Large intestine (tissue), 3 donors: ENCODE measurements at regions not wholly inside any gene's neighbourhood (a gene's known extent, or its start where the extent isn't known, plus 50 kb on each side); places are given as distances from the start of the nearest gene placed in this dataset.

Source experiments
- DNase-seq, 2 donors: peaks; one replicate each; pipeline versions ENCODE4 v3.0.0 to v3.0.0-alpha.2; 2013
- H3K27ac ChIP-seq: one replicate; pipeline ENCODE4 v1.5.1; 2013; ENCODE audit warnings: low read length
- H3K27me3 ChIP-seq: 2 replicates; pipeline ENCODE4 v1.6.1; 2013; ENCODE audit warnings: low read length; ENCODE audit not compliant: control insufficient read depth, insufficient read depth
- H3K36me3 ChIP-seq: 2 replicates; pipeline ENCODE4 v1.6.1; 2013; ENCODE audit warnings: low read length; ENCODE audit not compliant: control insufficient read depth, insufficient read depth
- H3K4me1 ChIP-seq: one replicate; pipeline ENCODE4 v1.6.1; 2013; ENCODE audit warnings: low read length; ENCODE audit not compliant: control insufficient read depth, insufficient read depth
- H3K4me3 ChIP-seq: one replicate; pipeline ENCODE4 v1.5.1; 2013; ENCODE audit warnings: low read length
- H3K9me3 ChIP-seq: one replicate; pipeline ENCODE4 v1.6.1; 2013; ENCODE audit warnings: mild to moderate bottlenecking, low read depth, low read length, moderate library complexity; ENCODE audit not compliant: control insufficient read depth
- WGBS: methylation state at CpG from one replicate; pipeline ENCODE4 v1.1.5; 2013; ENCODE audit warnings: low lambda C conversion rate; ENCODE audit not compliant: insufficient coverage; 5-methylcytosine and 5-hydroxymethylcytosine counted together

DNA sequence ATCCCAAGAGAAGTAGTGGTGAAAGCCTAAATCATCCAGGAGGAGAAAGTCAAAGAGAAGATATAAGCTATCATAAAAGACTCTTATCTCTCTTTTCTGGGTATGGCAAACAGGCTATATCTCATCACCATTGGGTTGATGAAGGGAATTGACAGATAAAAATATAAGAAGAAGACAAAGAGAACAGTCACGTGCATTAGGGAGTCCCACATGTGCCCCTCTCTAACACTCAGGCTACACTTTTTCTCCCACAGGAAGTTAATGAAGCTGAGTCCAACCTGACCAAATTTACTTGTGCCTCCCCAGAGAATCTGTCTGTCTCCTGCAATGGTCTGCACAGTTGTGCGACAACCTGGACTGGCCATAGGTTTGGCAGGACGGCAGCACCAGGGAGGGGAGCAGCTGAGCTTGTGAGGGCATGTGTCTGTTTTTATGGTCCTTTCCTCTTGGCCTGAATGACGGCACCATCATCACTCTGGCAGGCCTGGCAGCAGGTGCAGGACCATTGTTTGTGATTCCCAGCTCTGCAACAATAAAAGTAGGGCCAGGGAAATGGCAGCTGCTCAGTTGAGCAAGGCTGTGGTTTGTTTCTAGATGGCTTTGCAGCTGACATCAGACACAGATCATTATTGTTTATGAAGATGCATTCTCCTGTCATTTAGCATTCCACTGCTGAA, 144.5 kb upstream of the MCHR2 start:
- H3K27me3 ChIP-seq: no peaks in the 10 kb centered on the region

DNA sequence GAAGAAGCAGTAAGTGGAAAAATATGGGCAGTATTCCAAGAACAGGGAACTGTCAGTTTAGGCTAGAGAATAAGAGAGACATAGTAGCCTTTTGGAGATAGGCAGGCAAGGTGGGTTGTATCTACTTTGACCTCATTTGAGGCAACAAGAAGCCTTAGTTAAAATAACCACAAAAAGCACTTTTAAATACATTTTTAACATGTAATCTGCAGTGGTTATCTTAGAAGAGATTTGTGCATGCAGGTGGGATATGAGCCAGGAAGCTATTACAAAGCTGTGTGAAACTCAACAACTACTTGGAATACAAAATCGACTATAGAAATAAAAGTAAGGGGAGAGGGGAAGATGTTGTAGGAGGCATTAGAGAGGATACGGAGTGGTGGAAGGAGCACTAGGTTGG, 143.7 kb upstream of the MCHR2 start:
- DNase-seq: no peak
- WGBS: no CpG with 5 or more reads among the region's 2 CpGs
- H3K27me3 ChIP-seq: no peaks in the 10 kb centered on the region
- H3K36me3 ChIP-seq: no peaks in the 10 kb centered on the region
- no peaks in the 10 kb centered on the region for H3K4me1 ChIP-seq
- no peak overlapping the region for H3K27ac ChIP-seq
- H3K4me3 ChIP-seq: no peak overlapping the region
- H3K9me3 ChIP-seq: no peaks in the 10 kb centered on the region

More for the DNA sequence above, 144.5 kb upstream of the MCHR2 start:
- Histone ChIP-seq H3K36me3 (no peaks in the 10 kb centered on the region), H3K4me1 (no peaks in the 10 kb centered on the region), H3K9me3 (no peaks in the 10 kb centered on the region), H3K27ac (no peak overlapping the region), H3K4me3 (no peak overlapping the region)
- DNase-seq: no peak
- WGBS: no CpG with 5 or more reads among the region's 4 CpGs

GRCh38 chr6:100136590-100136989, 142.6 kb upstream of the MCHR2 start:
- Histone ChIP-seq H3K4me1 (no peaks in the 10 kb centered on the region), H3K9me3 (peaks cover under 1% of the 10 kb centered on the region), H3K36me3 (no peaks in the 10 kb centered on the region), H3K27ac (no peak overlapping the region), H3K4me3 (no peak overlapping the region), H3K27me3 (no peaks in the 10 kb centered on the region)
- 100% methylated on average over 2 of the region's 8 CpGs for WGBS
- no peak for DNase-seq

DNA sequence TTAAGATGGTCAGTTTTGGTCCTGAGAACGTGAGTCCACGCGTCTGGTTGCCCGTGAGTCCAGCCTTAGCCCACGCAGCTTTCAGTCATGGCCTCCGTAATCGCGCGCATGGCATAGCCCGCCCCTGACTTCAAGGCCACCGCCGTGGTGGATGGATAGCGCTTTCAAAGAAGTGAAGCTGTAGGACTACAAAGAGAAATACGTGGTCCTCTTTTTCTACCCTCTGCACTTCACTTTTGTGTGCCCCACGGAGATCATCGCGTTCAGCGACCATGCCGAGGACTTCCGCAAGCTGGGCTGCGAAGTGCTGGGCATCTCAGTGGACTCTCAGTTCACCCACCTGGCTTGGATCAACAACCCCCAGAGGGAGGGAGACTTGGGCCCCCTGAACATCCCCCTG, 142.0 kb upstream of the MCHR2 start:
- DNase-seq: no peak
- Histone ChIP-seq H3K4me1 (no peaks in the 10 kb centered on the region), H3K27ac (no peak overlapping the region), H3K27me3 (no peaks in the 10 kb centered on the region), H3K36me3 (no peaks in the 10 kb centered on the region), H3K9me3 (peaks cover 3% of the 10 kb centered on the region), H3K4me3 (no peak overlapping the region)
- 95% methylated on average over 7 of the region's 21 CpGs for WGBS

DNA sequence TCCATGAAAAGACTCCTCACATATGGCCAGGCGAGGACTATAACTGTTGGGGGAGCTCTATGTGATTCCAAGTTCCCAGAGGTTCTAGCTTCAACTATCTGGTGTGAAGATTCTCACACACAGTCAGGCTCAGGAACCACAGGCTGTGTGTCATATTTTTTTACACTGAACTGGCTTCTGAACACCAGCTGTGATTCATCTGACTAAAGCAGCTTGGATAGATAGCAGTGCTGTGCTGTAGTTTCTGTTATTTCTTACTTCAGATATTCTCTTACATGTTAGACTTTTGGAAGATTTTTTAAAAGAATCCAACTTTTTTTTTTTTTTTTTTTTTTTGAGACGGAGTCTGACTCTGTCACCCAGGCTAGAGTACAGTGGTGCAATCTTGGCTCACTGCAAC, 140.7 kb upstream of the MCHR2 start:
- DNase-seq: no peak
- H3K9me3 ChIP-seq: peaks cover 3% of the 10 kb centered on the region
- no peaks in the 10 kb centered on the region for H3K36me3 ChIP-seq
- no peaks in the 10 kb centered on the region for H3K4me1 ChIP-seq
- H3K4me3 ChIP-seq: no peak overlapping the region
- no peak overlapping the region for H3K27ac ChIP-seq
- no peaks in the 10 kb centered on the region for H3K27me3 ChIP-seq
- WGBS: no CpG with 5 or more reads among the region's 2 CpGs

GRCh38 chr6:100134297-100134696, 140.3 kb upstream of the MCHR2 start:
- peaks cover 3% of the 10 kb centered on the region for H3K9me3 ChIP-seq
- WGBS: no CpG with 5 or more reads among the region's 2 CpGs

DNA sequence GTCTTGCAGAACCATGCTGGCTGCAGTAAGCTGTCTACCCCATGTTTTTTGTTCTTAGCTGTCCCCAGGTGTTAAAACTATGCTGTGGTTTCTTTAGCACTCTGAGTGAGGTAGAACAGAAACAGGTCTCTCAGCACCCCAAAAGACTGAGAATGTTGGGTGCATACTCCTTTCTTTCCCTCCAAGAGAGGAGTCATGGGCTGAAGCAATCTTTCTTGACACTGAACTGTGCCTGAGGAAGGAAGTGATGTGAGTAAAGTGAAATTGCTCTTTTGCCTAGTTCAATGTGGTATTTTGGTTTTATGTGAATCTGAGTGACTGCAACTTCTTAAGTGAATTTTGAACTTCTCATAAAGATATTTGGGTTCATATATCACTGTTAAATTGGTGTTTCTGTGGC, 138.0 kb upstream of the MCHR2 start:
- H3K4me3 ChIP-seq: no peak overlapping the region
- no peak for DNase-seq
- H3K9me3 ChIP-seq: peaks cover 3% of the 10 kb centered on the region
- H3K27me3 ChIP-seq: no peaks in the 10 kb centered on the region
- no peaks in the 10 kb centered on the region for H3K4me1 ChIP-seq
- H3K36me3 ChIP-seq: no peaks in the 10 kb centered on the region
- H3K27ac ChIP-seq: no peak overlapping the region

More at GRCh38 chr6:100134297-100134696, 140.3 kb upstream of the MCHR2 start:
- no peaks in the 10 kb centered on the region for H3K4me1 ChIP-seq
- no peak overlapping the region for H3K4me3 ChIP-seq
- H3K27ac ChIP-seq: no peak overlapping the region
- H3K27me3 ChIP-seq: no peaks in the 10 kb centered on the region
- DNase-seq: no peak
- H3K36me3 ChIP-seq: no peaks in the 10 kb centered on the region

- Histone ChIP-seq H3K4me3 (no peak overlapping the region), H3K36me3 (no peaks in the 10 kb centered on the region), H3K27ac (no peak overlapping the region), H3K27me3 (no peaks in the 10 kb centered on the region), H3K4me1 (no peaks in the 10 kb centered on the region), H3K9me3 (peaks cover 3% of the 10 kb centered on the region)
- WGBS: 100% methylated on average over 1 of the region's 1 CpG
- DNase-seq: no peak
Measured at GRCh38 chr6:100130630-100131029, 136.6 kb upstream of the MCHR2 start.

DNA sequence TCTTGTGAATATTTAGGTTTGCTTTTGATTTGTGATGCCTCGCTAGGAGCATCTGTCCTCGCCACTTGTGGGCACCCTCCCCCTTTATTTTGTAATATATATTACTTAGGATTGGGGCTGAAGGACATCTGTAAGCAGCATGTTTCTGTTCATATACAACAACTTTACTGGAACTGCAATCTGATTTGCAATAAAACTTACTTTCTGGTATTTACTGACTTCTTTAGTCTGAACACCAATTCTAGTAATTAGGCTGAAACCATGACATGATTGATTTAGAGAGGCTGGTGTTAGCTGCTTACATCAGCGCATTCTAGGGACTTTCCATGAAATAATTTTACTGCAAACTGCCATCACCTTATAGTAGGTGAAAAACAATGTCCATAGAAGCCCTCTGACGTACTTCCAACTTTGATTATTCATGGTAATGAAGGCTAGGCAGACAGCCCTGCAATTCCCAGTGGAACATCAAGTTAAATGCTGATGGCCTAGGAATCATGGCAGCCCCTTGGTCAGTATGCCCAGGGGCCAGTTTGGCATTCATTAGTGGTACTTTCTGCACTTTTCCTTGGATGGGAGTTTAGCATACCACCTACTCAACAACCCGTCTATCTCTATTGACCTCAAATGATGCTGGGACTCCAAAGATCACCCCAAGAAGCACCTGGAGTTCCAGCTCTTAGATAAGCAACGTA, 132.9 kb upstream of the MCHR2 start:
- 100% methylated on average over 1 of the region's 6 CpGs for WGBS
- no peaks in the 10 kb centered on the region for H3K4me1 ChIP-seq
- no peaks in the 10 kb centered on the region for H3K27me3 ChIP-seq
- no peak overlapping the region for H3K27ac ChIP-seq
- no peak for DNase-seq
- no peaks in the 10 kb centered on the region for H3K36me3 ChIP-seq
- H3K4me3 ChIP-seq: no peak overlapping the region
- peaks cover 3% of the 10 kb centered on the region for H3K9me3 ChIP-seq

DNA sequence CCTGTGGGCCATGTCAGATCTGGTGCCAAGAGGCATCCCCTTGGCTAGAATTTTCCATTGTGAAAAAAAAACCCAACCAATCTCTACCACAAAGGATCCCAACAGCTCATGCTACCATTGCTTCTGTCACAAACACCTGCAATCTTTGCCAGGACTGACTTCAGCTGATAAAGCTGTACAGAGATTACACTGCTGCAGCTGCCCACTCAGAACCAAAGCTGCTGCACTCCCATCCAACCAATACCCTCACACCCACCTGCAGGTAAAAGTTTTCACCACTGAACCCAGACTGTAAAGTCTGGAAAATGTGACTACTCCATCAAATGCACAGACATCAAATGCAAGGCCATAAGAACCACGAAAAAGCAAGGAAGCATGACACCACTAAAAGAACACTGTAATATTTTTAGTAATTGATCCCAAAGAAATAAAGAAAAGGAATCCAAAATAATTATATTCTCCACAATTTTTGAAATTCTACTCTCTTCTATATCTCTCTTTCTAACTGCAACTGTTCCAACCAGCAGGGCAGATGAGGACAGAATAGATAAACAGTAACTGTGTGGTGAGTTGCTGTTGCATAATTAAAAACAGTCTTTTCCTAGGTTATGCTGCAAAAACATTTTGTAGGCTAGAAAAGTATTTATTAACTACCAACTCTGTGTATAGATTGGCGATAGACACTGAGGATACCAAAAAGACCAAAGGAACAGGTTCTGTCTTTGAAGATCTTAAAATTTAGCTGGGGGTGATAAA, 128.0 kb upstream of the MCHR2 start:
- Histone ChIP-seq H3K9me3 (no peaks in the 10 kb centered on the region), H3K27me3 (no peaks in the 10 kb centered on the region), H3K4me1 (no peaks in the 10 kb centered on the region), H3K27ac (no peak overlapping the region), H3K4me3 (no peak overlapping the region), H3K36me3 (no peaks in the 10 kb centered on the region)
- 100% methylated on average over 2 of the region's 2 CpGs for WGBS
- no peak for DNase-seq
